Kidney capillary endothelial cell (primary cell): ENCODE measurements at regions not wholly inside any gene's neighbourhood (a gene's known extent, or its start where the extent isn't known, plus 50 kb on each side); places are given as distances from the start of the nearest gene placed in this dataset.
"Not testable (repeated sequence)": the region's sequence is repeated elsewhere in the genome, so short reads cannot be mapped to it uniquely, and the experiment has no call there.

Experiments
- DNase-seq: peaks from one replicate; pipeline ENCODE4 v3.0.0-alpha.2; 2018; ENCODE audit warnings: low spot score

DNA sequence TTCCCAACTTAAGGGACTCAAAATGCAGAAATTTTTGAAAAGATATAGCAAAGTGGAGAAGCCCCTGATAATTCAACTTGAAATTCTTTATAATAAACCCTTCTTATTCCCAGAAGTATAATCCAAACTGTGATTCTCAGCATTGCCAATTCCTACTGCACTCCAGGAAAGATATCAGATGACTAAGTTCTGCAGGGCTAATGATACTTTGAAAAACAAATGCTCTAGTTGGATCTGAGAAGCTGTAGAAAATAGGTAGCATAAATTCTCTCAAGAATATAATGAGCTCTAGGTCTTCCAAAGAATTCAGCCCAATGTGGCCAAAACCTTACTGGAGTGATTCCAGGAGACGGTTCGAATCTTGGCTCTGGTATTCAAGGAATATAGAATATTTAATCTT lies 294.0 kb upstream of the PTBP2 start:
- no peak for DNase-seq

DNA sequence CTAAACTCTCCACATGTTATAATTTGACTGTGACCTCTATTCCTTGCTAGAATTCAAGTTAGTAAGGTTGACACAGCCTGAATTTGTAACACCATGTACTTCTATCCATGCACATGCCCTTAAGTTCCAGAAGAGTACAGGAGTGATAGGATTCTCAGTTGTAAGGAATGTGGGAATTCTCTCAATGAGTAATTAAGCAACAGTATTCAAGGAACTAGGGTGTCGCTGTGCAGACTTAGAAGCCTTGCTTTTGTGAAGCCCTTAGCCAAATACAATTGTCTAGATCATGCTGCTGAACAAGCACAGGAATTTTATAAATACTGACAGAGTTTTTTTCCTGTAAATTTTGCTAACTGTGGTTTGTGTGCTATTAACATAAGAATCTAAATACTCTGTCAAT lies 276.3 kb upstream of the PTBP2 start:
- DNase-seq: no peak

DNA sequence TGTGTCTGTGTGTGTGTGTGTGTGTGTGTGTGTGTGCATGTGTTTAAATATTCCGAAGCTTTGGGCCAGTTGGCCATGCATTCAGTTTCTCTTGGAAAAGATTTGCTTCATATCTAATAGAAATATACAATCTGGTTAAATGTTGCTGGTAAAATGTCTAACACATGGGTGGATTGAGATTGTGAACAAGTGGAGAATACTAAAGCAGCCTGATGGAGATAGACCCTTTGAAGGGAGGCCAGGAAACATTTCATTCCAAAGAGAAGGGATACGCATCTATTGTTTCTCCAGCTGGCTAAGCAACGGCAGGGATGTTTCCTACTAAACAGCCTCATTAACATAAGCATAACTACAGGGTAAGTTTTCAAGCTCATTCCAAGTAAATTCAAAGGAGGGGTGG lies 257.5 kb upstream of the PTBP2 start:
- no peak for DNase-seq

DNA sequence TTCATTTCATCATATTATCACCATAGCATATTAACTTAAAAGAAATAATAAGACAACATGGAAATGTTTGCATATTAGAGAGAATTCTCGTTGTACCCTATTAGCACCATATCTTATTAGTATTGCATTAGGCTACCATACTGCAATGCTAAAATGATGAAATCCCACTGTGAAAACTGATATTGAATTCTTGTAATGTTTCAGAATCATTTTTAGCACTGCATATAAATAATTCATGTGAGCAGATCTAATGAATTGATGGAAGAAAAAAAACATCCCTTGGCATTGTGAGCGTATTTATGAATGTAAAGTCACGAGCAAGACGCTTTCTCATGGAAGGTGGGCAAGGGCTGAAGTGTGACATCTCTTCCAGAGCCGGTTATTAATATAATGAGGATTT lies 257.1 kb upstream of the PTBP2 start:
- no peak for DNase-seq

DNA sequence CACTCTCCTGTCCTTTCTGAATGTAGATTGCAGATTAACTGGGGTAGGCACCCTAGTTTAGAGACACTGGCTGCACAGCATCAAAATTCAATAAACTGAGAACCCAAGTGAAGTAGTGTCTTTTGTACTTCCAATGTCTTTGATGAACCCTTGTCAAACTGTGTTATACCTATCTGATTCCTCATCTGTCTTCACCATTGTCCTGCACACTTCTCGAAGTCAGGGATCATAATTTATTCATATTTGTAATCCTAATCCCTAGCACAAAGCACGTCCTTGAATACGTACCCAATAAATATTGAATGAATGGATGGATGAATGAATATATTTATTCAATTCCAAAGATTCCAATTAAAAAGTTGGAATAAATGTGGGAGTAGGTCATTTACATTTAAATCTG lies 256.6 kb upstream of the PTBP2 start:
- DNase-seq: no peak

DNA sequence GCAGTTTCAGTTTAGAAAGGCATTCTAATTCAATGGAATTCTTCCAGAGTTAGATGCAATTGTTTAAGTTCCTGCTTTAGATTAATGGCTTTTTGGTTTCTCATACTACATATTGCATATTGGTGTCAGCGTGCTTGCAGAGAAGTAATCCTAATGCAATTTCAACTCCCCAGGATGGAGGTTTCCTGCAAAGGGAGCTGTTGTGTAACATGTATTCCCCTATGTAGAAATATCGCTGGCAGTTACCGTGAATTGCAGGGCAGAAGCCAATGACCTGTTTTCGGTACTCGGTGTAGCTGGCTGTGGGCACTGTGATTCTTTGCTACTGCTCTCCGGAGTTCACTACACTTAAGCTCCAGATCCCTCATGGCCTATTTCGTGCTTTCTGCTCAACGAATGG lies 256.1 kb upstream of the PTBP2 start:
- no peak for DNase-seq

DNA sequence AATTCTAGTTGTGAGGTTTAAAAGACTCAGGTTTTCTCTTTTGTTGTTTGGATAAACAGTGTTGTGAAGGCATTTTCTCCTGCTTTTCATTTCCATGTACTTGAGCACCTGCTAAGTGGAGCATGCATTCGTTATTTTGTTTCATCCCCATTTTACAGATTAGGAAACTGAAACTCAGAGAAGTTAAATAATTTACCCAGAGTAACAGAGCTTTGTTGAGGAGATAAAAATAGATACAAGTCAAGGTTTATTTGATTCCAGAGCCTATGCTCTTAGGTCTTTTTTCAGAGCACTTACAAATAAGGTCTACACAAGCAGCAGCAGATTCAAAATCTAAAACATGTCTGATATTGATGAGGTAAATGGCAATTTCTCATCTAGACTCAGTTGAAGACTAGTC lies 254.7 kb upstream of the PTBP2 start:
- no peak for DNase-seq

DNA sequence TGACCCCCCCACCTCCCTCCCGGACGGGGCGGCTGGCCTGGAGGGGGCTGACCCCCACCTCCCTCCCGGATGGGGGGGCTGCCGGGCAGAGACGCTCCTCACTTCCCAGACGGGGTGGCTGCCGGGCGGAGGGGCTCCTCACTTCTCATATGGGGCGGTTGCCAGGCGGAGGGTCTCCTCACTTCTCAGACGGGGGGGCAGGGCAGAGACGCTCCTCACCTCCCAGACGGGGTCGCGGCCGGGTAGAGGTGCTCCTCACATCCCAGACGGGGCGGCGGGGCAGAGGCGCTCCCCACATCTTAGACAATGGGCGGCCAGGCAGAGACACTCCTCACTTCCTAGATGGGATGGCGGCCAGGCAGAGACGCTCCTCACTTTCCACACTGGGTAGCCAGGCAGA lies 251.9 kb upstream of the PTBP2 start:
- not testable (repeated sequence) for DNase-seq

DNA sequence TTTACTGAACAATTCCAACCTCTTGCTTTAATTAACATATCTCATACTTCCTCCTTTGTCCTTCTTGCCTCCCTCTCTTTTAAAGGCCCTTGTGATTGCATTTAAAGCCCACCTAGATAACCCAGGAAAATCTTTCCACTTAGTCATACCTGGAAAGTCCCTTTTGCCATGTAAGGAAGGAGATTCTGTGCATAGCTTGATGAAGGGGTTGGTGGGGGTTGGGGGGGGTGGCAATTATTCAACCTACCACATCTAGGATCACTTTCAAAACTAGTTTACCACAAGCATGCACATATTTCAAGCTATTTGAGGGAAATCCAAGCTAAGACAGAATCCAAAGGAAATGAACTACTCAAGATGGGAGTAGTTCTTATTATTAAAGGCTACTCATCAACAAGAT lies 249.1 kb upstream of the PTBP2 start:
- DNase-seq: no peak

DNA sequence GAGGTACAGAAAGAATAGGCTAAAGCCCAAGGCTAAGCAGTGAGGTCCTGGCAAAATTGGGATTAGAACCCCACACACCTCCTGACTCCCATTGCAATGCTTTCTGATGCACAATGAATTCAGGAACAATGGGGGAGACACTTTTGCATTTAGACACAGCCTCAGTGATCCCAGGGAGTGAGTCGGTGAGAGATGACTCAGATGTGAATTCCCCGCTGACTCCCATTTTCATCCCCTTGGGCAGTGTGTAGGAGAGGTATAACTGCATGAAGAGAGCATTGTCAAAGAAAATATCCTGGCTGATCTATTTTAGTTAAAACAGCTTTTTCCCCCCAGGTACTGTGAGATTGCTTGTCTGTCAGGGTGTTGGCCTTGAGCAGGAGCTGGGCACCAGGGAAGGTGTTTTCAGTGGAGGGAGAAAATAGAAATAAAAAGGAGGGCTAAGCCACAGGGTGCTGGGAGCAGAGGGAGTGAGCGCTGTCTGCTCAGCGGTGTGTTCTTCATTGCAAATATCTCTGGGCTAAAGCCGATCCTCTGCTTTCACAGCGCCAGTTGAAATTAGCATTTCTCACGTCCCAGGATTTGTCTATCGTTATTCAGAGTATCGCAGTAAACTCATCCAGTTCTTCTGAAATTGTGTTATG lies 247.7 kb upstream of the PTBP2 start:
- no peak for DNase-seq

DNA sequence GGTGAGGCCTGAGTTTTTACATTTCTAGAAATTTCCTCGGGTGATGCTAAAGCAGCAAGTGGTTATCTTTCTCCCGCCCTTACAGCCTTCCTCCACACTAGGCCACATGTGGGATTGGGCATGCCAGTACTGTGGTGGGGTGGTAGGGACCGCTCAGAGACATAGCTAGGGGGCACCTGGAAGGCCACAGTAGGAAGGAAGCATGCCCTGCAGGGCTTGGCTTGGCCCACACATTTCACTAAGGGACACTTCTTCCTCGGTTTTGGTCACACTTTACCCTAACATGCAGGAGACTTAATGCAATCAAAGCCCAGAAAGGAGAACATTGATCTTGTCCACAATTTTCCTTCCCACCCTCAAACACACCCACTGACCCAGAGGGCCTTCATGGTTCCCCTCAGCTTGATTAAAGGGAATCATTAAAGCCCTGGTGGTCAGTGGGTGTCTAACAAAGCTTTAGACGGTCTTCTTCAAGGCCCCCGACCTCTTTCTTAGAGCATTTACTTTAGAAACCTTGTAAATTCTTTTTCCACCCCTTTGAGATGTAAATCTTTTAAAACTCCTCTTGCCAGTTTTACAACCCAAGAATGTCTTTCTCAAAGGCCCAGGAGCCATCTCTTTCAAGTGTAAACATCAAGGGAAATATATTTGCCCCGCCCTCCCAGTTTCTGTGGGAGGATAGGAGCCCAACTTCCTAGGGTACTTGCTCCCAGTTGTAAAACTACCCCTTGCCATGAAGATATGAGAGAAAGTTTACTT lies 246.4 kb upstream of the PTBP2 start:
- DNase-seq: no peak

DNA sequence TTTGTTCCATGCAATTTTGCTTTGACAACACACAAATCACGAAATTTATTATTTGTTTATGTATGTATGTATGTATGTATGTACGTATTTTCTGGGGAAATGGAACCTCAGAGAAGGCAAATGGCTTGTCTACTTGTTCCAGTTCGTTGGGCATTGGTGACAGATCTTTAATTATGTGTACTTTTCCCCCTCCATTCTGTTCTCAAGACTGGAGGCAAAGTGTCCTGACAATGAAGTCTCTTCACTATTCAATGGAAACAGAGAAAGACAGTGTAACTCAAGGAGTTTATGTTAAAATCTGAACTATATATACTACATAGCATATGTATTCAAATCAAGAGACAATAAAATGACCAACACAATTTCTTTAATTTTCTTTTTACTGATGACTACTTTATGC lies 245.7 kb upstream of the PTBP2 start:
- no peak for DNase-seq

DNA sequence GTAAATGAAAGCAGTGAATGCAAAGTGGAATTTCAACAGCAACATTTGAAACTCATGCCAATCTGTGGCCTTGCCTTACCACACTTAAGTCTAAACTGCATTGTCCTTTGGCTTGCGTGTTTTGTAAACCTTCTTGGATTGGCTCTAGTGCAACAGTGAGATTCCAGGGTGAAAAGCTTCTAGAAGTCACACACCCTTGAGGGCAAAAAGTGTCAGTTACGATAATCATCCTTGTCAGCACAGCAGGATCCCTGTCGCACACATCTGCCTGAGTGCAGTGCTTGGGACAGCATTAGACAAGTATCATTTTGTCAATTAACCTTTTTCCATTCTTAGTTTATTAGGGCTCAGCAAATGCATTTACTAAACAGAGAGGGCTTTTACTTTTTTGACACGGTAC lies 243.4 kb upstream of the PTBP2 start:
- DNase-seq: no peak

DNA sequence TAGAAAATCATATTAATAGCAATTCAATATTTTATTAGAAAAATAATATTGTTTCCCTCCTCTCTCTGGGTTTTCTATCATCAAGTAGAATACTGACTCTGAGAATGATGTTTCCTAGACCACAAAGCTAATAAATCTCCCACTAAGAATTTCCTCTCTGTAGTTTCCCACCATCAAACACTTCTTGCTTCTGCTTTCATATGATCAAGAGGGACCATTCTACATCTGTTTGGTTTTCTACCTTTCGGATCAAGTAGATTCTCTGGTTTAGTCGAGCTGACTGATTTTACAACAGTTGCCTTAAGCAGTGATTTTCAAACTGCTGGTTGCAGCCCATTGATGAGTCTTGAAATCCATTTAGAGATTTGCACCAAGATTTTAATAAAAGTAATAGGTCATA lies 240.2 kb upstream of the PTBP2 start:
- DNase-seq: no peak

DNA sequence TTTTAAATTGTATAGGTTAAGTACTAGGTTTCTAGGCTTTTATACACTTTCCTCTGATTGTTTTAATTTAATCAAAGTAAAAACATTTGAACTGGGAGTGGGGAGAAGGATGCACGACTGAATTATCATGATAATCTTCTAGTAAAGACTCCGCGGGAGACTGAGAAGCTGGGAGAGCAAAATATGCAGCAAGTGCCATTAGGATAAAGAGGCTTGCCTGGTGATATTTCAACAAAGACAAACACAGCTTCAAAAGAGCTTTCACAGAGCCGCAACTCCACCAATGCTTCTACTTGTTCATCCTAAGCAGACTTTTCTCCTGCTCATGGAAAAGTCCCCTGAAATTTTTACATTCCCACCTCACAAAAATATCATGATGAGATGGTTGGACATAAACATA lies 239.0 kb upstream of the PTBP2 start:
- no peak for DNase-seq

DNA sequence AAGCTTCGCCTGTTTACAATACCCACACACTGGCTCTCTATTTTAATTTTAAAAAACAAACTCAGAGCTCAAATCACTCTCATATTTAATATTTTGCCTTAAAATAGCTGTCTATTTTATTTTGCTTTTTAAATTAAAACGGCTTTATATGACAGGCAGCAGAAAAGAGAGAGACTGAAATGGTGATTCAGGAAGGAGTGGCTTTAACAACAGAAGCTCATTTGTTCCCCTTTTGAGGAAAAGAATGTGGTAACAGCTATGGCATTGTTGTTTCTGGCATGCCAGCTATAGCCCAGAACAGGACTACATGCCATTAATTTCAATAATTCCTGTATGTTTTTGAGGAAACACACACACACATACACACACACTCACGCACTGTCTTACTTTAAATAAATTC lies 234.2 kb upstream of the PTBP2 start:
- no peak for DNase-seq

DNA sequence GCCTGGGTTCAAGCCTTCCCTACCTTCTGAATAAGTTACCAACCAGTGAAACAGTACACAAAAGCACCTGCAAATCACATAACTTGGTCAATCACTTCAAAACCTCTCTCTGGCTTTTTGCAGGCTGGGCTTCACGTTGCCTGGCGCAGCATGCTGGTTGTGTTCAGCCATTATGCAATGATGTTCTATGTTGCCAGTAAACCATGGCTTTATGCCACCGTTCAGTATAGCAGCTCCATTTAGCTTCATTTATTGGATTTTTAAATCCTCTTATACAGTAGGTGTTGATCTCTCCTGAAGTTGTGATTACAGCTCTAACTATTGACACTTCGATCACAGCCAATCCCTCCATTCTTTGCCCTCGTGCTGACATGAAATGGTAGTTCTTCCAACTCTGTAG lies 233.6 kb upstream of the PTBP2 start:
- no peak for DNase-seq

DNA sequence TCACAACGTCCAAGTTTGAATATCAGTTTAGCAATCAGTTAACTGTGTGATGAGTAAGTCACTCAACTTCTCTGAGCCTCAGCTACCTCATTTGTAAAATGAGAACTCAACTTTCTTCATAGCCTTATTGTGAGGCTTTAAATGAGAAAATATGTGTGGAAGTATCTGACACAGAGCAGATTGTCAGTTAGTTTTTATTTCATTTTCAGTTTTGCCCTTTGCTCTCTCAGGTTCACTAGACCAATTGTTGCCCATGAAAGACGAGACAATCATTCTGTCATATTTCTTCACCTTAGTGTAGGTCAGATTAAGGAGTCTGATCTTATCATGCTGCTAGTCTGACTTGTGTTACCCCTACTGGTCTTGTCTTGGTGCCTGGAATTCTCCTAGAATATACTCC lies 232.8 kb upstream of the PTBP2 start:
- no peak for DNase-seq

DNA sequence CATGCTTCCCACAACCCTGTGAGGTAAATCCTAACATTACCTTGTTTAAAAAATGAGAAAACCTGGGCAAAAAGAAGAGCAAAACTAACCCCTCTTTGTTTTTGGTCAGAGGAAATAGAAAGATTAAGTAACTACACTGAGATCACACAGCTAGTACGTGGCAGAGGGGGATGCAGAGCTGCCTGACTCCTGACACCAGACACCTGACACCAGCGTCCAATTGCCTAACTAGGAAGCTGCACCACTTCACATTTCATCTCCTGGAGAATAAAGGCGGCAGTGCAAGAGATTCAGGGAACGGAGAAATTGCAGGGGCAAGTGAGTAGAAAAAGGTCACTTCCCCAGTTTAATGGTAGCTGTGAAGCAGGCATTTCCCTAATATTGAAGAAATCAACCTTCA lies 229.3 kb upstream of the PTBP2 start:
- DNase-seq: no peak

DNA sequence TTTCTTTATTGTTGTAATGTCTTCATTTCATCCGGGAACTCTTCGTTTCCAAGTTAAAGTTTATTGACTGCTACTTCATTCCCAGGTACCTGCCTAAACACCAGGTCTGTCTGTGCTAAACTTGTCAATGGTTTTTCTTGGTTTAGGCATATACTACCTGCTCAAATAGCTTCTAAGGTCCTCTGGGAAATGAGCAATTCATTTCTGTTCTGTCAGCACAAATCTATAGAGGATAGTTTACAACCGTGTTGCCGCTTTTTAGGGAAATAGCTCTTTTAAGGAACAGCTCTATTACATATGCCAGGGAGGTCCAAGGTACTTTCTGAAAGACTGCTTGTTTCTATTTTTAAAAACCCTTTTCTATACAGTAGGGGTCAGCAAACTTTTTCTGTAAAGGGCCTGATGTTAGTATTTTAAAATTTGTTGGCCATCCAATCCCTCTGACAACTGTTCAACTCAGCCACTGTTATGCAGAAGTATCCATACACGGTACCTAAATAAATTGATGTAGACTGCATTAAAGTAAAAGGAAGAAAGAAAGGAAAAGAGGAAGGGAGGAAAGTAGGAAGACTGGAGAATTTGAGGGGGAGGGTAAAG lies 222.7 kb upstream of the PTBP2 start:
- DNase-seq: no peak

DNA sequence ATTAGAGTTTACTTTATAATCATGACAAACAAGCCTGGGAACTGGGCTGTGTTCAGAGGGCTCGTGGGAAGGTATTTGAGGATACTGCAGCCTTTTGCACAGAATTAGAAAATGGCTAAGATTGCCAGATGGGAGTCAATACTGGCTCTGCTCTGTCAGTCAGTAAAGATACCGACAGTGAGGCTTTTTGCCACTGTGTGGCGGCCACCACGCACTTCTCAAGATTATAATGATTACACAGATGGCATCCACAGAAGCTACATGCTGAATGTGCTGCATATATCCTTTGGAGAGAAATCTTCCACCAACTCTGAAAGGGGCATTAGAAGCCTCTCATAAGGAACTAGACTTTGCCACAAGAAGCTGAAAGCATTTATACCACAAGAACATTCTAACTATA lies 213.4 kb upstream of the PTBP2 start:
- DNase-seq: no peak

DNA sequence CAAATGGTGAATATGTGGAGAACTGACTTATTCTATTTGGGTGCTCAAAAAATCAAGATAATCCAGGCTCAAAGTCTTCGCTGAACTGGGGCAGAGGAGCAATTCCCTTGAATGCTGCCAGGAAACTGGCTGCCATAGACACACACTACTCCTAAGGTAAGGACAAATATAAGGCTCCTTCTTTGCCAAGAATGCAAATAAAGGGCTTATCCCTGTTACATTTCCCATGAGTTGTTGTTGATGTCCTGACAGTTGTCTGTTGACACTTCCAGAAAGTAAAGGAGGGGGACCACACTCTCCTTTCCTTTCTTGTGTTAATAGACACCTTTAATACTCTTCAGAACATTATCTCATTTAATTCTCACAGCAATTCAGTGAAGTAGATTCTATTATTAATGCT lies 212.2 kb upstream of the PTBP2 start:
- DNase-seq: no peak

DNA sequence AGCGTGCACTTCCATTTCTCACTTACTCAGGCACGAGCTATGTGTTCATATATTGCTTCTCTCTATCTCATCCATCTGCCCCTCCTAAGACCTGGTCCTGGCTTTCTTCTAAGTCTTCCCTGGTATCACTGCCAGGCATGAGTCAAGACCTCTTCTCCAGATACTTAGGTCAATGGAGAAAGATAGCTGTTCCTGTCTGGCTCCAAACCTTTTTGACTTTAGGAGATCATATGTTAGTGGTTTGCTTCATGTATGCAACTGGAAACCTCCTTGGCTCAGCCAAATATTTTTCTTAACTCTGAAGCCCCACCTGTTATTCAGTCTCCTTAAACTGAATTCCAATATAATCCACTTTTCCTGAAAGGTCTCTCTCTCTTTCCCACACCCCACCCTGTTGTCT lies 211.6 kb upstream of the PTBP2 start:
- no peak for DNase-seq

DNA sequence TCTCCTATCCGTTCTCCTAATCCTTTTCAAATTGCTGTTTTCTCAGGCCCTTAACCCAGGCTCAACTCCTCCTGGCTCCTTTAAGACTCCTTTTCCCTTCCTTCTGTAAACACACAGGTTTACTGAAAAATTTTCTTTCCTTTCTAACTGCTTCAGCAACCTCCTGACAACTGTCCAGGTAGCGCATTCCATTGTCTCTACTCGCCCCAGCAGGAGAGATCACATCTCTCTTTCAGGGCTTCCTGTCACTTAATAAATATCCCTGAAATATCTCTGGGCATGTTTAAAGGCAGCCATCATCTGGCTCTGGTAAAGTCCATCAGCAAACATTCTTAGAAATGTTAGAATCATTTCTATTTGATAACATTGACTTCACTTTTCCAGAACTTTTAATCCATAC lies 211.2 kb upstream of the PTBP2 start:
- no peak for DNase-seq
